ENCODE measurements at regions not wholly inside any gene's neighbourhood (a gene's known extent, or its start where the extent isn't known, plus 50 kb on each side); places are given as distances from the start of the nearest gene placed in this dataset.

- H3K27ac Mint-ChIP-seq: no peak overlapping the region
- no peaks in the 10 kb centered on the region for H3K4me1 Mint-ChIP-seq (ENCODE audit: low read depth)
- no peaks in the 10 kb centered on the region for H3K27me3 Mint-ChIP-seq (ENCODE audit: low read depth)
- no peak overlapping the region for H3K4me3 Mint-ChIP-seq
- no peaks in the 10 kb centered on the region for H3K36me3 Mint-ChIP-seq (ENCODE audit: low read depth)
- no peaks in the 10 kb centered on the region for H3K9me3 Mint-ChIP-seq
- DNase-seq (ENCODE audit: low spot score): no peak
These were observed 57.8 kb upstream of the GPR45 start for GRCh38 chr2:105183555-105184323.

- H3K27ac Mint-ChIP-seq: no peak overlapping the region
- H3K4me1 Mint-ChIP-seq (ENCODE audit: low read depth): no peaks in the 10 kb centered on the region
These were observed 57.1 kb upstream of the GPR45 start for GRCh38 chr2:105184420-105184819.

GRCh38 chr2:105186967-105187498, 54.5 kb upstream of the GPR45 start:
- Mint-ChIP-seq H3K4me3 (no peak overlapping the region), H3K27ac (no peak overlapping the region), H3K4me1 (ENCODE audit: low read depth) (no peaks in the 10 kb centered on the region), H3K36me3 (ENCODE audit: low read depth) (no peaks in the 10 kb centered on the region), H3K9me3 (peaks cover 8% of the 10 kb centered on the region), H3K27me3 (ENCODE audit: low read depth) (peaks cover 3% of the 10 kb centered on the region)
- DNase-seq (ENCODE audit: low spot score): no peak

More at GRCh38 chr2:105184420-105184819, 57.1 kb upstream of the GPR45 start:
- Mint-ChIP-seq H3K4me3 (no peak overlapping the region), H3K27me3 (ENCODE audit: low read depth) (no peaks in the 10 kb centered on the region), H3K9me3 (no peaks in the 10 kb centered on the region), H3K36me3 (ENCODE audit: low read depth) (no peaks in the 10 kb centered on the region)
- no peak for DNase-seq (ENCODE audit: low spot score)

- Mint-ChIP-seq H3K27ac (no peak overlapping the region), H3K36me3 (ENCODE audit: low read depth) (no peaks in the 10 kb centered on the region)
These were observed 54.0 kb upstream of the GPR45 start for GRCh38 chr2:105187531-105187930.

GRCh38 chr2:105188343-105188742, 53.2 kb upstream of the GPR45 start:
- Mint-ChIP-seq H3K9me3 (peaks cover 8% of the 10 kb centered on the region), H3K4me1 (ENCODE audit: low read depth) (no peaks in the 10 kb centered on the region), H3K27me3 (ENCODE audit: low read depth) (peaks cover 6% of the 10 kb centered on the region), H3K27ac (no peak overlapping the region), H3K4me3 (no peak overlapping the region), H3K36me3 (ENCODE audit: low read depth) (no peaks in the 10 kb centered on the region)
- peak; percentile 15 for DNase-seq (ENCODE audit: low spot score)

More at GRCh38 chr2:105187531-105187930, 54.0 kb upstream of the GPR45 start:
- H3K27me3 Mint-ChIP-seq (ENCODE audit: low read depth): peaks cover 3% of the 10 kb centered on the region
- no peak for DNase-seq (ENCODE audit: low spot score)
- H3K4me3 Mint-ChIP-seq: no peak overlapping the region
- H3K9me3 Mint-ChIP-seq: peaks cover 8% of the 10 kb centered on the region
- H3K4me1 Mint-ChIP-seq (ENCODE audit: low read depth): no peaks in the 10 kb centered on the region
